Activated naive CD4-positive, alpha-beta T cell (primary cell): ENCODE measurements at regions not wholly inside any gene's neighbourhood (a gene's known extent, or its start where the extent isn't known, plus 50 kb on each side); places are given as distances from the start of the nearest gene placed in this dataset.

Experiments used
- DNase-seq, 4 experiments: peaks; one replicate each; lab custom pipeline; 2025; lab: John Stamatoyannopoulos, UW

DNA sequence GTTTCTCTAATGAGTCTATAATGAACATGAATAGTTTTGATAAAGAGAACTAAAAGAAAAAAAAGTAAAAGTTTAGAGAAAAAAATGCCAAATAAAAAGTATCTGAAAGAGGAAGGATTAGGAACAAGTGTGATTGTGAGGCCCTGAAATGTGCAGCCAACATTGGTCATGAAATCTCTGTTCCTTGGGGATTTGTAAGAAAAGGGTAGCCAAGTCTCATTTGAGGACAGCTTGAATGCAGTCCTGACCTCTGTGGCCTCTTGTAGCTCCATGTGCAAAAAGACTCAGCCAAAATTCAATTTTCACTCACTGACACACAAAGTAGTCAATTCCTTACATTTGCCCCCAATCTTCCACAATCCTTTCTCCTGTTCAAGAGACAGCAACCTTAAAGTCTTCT is 167.9 kb downstream of the KLF12 start:
- DNase-seq: no peak

DNA sequence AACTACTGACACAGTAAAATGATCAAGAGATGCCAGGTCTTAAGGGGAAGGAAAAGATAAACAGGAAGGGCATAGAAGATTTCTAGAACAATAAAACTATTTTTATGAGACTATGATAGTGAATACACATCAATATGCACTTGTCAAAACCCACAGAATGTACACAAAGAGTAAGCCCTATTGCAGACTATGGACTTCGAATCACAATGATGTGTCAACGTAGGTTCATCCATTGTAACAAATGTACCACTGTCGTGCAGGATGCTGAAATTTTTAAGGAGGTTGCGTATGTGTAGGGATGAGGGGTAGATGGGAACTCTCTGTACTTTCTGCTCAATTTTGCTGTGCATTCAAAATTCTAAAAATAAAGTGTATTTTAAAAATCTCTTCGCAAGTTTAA is 171.9 kb downstream of the KLF12 start:
- DNase-seq: no peak

DNA sequence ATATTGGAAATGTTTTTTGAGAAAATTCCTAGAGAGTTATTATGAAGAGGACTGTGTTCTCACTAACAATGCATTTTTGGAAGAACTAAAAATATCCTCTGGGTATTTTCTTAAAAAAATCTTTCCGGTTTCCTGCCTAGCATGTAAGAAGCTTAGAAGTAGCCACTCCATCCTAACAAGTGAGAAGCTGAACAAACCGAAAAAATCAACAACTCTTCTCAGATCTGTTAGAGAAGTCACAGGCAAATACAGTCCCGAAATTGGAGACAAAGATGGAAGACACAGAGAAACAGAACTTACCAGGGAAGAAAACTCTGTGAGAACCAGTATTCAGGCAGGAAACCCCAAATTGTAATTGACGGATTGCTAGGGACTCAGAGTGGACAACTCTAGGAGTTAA is 173.0 kb downstream of the KLF12 start:
- no peak for DNase-seq

DNA sequence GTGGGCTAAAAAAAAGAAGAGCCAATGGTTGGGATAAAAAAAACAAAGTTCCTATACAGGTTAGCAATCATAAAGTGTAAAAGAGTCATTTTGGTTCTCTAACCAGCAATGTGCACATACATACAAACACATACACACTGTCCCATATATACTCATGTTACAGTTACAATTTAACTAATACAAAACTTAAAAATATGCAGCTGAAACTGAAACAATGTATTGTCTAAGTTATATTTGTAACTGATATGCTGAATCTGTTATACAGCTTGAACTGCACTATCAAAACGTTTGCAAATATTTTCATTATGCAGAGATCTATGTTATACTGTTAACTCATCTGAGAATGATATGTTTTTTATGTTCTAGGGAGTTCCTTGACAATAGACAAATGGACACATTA is 173.7 kb downstream of the KLF12 start:
- no peak for DNase-seq

DNA sequence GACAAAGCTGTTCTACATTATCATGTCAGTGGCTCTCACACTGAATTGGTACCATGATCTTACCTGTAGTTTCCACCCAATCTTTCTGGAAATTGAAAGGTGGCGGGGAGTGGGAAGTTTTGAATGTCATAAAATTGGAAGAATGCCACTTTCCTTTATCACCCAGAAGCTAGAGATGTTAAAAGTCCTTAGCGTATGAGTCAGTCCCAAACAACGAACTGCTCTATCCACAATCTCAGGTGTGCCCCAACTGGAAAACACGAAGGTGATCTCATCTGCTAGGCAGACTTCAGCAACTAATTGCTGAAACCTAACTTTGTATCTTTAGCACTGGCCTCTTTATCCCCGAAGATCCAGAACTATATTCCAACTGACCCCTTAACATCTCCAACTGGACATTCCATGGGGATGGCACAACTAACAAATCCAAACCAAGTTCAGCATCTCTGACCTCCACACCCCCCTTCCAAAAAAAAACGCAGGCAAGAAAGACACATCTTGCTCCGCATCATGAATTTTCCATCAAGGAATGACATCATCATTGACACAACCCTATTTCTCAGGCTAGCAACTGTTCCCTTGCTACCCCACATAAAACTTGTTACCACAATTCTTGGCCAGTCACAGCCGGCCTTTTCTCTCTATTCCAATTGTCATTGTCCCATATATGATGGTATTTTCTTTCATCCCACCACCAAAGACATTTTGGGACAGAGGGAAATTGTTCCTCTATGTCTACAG is 175.4 kb downstream of the KLF12 start:
- DNase-seq: no peak

DNA sequence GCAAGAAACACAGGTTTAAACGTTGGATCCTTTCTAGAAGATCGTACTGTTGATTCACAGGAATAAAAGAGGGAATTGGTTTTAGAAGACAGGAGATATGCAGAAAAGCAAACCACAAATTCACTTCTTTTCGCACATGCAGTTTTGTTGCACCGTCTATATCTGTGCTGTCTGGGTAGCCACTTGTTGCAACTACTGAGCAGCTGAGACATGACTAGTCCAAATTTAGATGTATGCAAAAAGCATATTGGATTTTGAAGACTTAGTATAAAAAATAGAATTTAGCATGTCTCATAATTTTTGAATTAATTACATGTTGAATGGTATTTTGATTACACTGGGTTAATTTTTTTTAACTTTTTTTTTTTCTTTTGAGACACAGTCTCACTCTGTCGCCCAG is 176.3 kb downstream of the KLF12 start:
- DNase-seq: no peak

DNA sequence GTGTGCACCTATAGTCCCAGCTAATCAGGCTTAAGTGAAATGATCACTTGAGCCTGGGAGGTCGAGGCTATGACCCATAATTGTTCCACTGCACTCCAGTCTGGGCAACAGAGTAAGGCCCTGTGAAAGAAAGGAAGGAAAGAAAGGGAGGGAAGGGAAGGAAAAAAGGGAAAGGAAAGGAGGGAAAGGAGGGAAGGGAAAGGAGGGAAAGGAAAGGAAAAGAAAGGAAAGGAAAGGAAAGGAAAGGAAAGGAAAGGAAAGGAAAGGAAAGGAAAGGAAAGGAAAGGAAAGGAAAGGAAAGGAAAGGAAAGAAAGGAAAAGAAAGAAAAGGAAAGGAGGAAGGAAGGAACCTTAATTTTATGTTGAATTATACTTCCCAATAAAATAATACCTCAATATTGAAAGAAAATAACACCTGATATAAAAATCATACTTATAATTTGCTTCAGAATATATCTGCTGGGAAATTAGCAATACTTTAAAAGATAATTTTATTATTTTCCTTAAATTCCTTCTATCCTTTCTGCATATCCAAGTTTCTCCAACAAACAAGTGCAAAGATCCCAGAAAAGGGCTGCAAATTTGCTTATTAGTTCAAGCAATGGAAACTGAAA is 177.3 kb downstream of the KLF12 start:
- DNase-seq: no peak

DNA sequence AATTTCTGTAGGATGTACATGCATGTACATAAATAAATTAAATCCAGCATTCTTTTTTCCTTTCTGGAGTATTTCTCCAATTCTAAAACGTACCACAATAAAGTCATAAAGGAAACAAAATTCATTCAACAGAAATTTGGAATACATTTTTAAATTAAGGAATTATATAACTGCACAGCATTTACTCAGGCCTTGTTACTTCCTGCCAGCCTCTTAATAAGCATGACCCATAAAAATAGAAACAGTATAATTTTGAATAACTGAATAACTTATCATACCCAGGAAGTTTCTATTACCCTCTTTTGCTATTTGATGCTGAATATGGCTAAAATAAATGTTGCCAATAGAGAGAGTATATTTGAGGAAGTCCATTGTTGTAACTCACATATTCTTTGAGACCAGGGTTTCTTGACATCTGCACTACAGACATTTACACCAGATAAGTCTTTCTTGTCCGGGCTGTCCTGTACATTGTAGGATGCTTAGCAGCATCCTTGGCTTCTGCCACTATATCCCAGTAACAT is 178.2 kb downstream of the KLF12 start:
- no peak for DNase-seq

DNA sequence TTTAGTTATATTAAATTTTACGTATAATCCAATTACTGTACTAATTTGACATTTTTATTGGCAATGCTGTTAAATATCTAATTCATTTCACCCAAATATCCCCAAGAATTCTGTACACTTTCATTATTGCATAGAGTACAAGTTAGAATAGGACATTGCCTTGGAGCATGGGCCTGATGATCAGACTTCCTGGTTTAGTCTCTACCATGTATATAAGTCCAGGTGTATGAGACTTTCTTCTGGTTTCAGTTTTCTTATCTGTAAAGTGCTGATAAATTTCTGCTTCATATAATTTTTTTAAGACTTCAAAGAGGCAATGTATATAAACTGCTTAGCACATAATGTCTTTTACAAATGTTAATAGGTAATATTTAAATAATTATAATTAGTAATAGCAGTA is 179.4 kb downstream of the KLF12 start:
- DNase-seq: no peak

DNA sequence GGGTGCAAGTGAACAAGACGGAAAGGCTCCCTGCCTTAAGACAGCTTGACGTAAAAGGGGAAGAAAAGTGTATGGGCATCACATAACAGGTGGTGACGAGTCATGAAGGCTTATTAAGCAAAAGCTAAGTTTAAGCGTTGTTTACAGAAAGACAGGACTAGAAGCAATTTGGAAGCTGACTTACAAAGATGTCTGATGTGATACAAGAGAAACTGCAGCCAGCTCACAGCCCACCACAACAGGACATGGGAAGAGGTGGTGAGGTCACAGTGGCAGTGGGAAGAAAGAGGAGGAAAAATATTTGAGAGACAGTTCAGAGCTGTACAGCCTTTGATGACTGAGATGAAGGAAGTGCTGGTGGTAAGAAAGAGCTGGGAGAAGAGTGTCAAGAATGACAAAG is 181.6 kb downstream of the KLF12 start:
- DNase-seq: no peak

DNA sequence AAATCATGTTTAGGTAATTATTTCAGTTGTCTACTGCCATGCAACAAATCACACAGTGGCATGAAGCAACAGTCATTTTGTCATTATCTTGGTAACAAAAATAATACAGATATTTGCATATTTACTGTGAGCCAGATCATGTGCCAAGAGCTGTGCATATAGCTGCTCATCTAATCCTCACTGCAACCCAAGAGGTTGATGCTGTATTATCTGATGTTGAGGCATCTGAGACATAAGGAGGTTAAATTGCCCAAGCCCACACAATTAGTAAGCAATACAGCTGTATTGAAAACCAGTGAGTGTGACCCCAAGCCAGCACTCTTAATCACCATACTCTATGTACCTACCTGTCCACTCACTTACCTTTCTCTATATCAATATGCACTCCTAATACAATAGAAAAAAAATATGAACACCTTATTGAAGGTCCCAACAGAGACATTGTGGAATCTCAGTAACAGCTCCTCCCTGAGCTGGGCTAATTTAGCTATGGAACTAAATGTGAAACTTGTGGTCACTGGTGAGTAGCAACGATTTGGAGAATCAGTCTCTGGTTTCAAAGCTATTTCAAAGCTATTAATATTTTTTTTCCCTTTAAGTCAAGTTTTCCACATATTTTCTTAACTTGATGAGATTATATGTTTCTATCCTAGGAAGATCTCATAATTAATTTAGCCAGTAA is 185.2 kb downstream of the KLF12 start:
- DNase-seq: no peak

DNA sequence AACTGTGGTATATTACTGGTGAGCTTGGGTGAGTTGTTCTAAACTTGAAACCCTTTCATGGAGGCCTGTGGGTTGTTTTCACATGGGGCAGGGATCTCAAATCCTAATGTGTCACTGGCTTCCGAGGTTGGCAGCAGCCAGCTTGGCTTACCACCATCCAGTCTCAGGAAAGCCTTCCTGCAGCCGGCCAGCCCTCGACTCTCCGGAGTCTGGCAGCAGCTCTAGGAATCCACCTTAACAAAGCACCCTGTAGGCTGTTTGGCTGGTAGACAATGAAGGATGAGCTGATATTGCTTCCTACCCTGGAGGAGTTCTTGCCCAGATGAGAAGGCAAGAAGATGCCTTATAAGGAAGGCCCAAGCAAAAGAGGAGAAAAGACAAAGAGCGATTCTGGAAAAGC is 188.3 kb downstream of the KLF12 start:
- no peak for DNase-seq

DNA sequence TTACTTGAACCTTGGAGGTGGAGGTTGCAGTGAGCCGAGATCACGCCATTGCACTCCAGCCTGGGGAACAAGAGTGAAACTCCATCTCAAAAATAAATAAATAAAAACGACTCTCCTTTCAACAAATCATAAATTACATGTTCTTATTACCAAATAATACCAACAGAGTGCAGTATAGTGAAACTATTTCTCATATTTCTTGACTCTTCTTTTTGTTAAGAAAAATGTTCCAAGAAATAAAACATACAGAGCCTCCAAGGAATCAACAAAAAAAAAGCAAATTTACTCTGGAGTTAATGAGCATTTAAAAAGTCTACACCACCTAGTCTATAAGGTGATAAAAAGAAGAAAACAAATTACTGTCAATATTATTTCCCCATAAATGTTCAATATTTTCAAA is 188.8 kb downstream of the KLF12 start:
- DNase-seq: no peak

DNA sequence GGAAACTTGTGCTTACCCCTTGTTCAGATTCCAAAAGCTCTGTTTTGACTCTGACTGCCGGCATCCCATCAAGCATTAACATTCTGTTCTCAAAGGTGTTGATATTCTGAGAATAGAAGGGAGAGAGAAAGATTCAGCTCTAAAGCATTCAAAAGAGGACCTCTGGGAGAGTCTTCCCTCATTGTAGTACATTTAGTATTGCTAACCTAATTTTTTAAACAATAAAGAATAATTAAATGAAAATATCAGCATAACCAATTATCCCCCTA is 190.3 kb downstream of the KLF12 start:
- DNase-seq: no peak

DNA sequence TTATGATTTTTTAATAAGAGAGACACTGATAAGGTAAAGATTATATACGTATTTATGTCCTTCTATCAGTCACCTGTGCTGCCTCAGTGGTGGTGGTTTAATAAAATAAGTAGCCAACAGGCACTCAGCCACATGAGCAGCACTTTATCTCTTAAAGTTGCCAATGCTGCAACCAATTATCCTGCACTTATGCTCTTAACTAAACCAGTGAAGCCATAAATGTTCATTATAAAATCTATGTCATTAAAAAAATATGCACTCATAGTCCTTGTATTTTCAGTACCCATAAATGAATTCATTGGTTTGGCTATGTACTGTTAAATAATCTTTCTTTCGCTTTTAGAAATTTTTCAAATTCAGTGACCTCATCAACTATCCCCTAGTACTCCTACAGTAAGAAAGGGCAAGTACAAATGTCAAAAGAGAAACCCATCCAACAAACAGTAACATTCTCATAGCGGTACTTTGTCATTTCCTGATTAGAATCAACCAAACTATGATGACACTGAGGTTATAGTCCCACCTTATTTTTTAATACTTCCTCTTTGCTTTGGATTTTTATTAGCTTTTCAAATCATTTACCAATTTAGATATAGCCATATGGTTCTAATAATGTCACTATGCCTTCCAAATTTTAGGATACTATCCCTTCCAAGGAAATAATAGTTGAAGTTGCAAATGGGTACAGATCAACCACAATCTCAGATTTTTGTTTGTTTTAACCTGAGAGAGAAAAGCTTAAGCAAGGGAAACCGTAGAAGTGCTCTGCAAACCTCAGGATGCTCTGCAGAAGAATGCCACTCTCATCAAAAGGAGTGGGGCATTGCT is 190.9 kb downstream of the KLF12 start:
- DNase-seq: no peak

DNA sequence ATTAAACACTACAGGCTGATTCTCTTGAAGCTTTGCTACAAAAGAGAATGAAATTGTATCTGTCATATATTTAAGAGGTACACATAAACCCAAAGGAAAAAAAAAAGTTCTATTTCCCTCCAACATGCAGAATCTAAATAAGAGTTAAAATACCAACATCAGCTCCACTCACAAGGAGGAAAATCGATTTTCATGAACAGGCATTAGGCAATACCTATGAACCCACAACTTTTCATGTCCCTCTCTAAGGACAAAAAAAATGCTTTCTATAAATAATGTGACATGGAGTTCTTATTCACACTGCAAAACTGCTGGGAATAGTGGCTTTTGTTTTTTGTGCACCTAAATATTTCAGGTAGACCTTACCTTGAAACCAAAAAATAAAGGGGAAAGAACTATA is 192.5 kb downstream of the KLF12 start:
- no peak for DNase-seq

DNA sequence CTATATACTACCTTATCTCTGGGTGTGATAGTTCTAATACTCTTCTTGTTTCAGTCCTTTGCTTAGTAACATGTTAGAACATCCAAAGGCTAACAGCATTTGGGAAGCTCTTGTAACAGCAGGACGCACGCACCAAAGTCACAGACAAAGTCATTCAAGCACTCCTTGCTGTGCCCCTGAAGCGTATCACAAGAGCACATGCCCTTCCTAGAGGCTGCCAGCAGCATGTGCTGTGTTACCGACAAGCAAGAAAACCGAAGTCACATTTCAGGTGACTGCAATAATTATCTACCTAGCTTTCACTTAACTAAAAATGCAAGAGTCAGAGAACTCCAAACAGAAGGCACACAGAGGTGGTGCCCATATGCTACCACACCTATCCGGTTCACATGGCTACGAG is 194.1 kb downstream of the KLF12 start:
- no peak for DNase-seq

DNA sequence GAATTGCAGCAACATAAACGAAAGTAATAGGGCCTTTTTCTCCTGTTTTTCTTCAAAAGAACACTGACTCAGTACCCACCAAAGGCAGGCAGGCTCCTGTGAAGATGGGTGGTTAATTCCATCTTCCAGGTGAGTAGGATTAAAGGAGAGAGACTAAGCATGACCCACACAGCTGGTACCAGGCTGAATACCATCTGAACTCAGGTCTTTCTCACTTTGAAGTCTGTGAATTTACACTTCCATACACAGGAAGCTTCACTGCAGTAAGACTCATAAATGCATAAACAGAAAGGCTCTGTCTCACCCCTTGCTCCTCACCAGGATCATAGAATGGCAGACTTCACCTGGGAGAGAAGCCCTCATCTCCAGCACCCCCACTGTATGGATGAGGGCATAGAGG is 194.6 kb downstream of the KLF12 start:
- DNase-seq: no peak

DNA sequence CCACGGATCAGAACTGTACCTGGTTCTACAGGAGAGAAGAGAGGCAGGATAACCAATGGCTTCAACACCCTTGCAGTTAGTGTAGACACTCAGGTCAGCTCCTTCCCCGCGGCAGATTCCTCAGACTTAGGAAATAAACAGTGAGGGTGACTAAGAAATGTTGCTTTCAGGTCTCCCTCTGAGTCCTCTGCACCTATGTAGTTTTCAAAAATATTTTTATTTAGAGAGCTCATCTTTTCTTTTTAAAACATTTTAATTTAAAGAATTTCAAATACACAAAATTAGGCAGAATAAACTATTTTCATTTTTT is 195.2 kb downstream of the KLF12 start:
- DNase-seq: no peak

DNA sequence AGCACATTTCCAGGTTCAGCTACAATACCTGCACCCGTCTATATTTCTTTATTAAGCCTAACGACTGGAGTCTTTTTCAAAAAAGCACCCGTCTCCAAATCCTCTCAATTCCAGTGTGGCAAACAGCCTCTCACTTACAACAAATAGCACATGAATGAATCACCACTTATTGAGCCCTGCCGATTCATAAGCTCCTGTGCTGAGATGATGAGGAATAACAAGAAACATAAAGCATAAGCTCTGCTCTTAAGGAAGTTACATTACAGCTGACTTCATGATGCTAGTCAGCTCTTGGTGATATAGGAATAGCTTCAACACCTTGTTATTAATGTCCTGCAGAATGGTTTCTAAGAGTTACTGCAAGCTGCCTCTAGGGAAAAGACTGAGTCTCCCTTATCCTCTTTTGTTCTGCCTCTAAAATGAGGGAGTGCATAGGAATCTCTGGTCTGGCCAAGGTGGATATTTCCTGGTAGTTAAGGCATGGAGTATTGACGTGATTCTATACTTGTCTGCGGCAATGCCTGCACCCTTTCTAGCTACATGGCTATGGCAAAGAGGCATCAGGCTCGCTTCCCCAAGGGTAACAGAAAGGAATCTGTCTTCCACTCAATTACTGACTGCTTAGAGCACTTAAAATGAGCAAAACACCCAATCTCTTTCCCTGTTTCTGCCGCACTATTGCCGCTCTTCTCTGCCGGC is 195.7 kb downstream of the KLF12 start:
- DNase-seq: no peak

DNA sequence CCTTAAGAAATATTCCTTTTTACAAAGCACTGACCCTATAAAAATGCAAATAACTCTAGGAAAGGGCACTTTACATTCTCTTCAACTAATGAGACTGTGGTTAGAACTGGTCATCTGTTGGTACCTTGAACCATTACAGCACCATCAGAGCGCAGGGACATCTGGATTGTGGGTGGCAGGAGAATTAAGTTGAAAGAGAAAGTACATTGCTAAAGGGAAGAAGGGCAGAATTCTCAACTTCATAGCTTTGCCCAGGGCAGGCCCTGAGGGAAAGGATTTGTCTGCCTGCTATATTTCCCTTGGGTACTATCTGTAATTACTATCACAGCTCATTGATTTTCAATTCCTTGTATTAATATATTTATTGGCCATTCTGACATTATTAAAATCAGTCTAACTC is 196.8 kb downstream of the KLF12 start:
- no peak for DNase-seq

DNA sequence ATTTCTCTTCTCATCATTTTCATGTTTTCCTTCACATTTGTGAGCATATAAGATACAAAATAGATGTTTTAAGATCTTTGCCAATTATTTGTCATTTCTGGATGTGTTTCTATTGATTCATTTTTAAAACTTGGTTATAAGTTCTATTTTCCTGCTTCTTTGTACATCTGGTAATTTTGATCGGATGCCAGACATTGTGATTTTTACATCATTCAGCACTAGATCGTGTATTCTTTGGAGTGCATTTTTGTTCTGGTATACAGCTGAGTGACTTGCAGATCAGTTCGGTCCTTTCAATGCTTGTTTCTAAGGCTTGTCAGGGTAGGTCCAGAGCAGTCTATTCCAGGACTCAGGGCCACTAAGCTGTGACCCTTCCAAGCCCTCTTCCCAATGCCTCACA is 198.2 kb downstream of the KLF12 start:
- DNase-seq: no peak
